Stimulated activated CD4-positive, alpha-beta T cell treated with anti-CD3 and anti-CD28 coated beads, Interleukin-4, amount 100 ng/mL, for 4 hours (primary cell): ENCODE measurements at regions not wholly inside any gene's neighbourhood (a gene's known extent, or its start where the extent isn't known, plus 50 kb on each side); places are given as distances from the start of the nearest gene placed in this dataset.

ENCODE experiments used
- DNase-seq, 2 experiments: peaks; one replicate each; pipeline ENCODE4 v3.0.0-alpha.2; 2020

DNA sequence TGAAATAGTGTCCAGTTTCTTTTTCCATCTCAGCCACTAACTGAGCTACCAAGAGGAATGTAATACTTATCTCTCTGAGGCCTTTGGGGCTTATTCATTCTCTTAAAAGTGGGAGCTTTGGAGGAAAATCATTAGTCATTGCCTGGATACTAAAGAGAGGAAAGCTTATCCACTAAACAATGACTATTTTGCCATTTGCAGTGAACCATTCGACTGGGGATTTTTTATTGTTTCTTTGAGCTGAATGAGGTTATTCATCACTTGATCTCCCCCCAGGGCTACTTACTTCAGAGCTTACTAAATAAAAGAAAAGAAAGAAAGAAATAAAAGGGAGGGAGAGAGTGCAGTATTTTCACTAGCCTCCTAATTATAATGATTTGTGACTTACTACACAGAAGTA, 1329.5 kb upstream of the TENM3 start:
- no peak for DNase-seq

GRCh38 chr4:180923486-180923885, 1319.7 kb upstream of the TENM3 start:
- no peak for DNase-seq

GRCh38 chr4:180925805-180926204, 1317.4 kb upstream of the TENM3 start:
- DNase-seq = no peak

- no peak for DNase-seq
Measured at GRCh38 chr4:180926277-180926676, 1316.9 kb upstream of the TENM3 start.

- DNase-seq = no peak
Measured at GRCh38 chr4:180932370-180933001, 1310.7 kb upstream of the TENM3 start.

GRCh38 chr4:180937083-180937482, 1306.1 kb upstream of the TENM3 start:
- no peak for DNase-seq

DNA sequence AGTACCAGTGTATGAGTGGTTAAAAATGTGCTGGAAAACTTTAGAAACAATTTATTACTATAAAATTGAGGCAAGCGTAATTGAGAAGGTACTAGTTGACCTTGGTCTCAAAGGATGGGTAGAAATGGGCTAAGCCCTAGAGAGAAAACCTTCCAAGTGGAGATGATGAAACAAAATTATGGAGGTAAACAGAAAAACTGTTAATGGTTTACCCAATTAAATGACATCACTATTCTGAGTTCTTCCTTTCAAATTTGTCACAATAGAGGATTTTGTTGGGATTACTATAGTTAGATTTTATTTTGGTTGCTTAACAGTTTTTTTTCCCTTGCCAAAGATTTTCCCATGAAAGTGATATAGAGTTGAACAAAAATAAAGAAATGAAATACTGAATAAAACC, 1302.5 kb upstream of the TENM3 start:
- DNase-seq = no peak

DNA sequence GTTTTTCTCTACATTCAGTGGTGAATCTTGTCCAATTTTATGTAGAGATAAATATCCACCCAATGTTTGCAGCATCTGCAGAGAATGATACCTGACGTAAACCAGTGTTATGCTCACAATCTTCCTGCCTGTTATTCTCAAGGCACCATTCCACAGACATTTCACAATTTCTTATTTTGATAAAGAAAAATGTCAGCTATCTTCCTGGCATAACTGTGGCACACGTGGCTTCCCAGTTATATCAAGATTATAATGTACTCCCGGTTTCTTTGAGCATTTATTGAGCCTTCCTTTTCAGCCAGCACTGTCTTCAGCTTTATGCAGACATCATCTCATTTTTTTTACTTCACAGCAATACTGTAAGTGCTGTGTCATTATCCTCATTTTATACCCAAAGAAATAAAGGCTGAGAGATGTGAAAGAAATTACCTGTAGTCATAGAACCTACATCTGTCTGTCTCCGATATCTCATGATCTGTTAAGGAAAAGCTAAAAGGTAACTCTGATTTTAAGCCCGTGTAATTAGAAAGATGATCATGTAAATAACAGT, 1300.8 kb upstream of the TENM3 start:
- no peak for DNase-seq

DNA sequence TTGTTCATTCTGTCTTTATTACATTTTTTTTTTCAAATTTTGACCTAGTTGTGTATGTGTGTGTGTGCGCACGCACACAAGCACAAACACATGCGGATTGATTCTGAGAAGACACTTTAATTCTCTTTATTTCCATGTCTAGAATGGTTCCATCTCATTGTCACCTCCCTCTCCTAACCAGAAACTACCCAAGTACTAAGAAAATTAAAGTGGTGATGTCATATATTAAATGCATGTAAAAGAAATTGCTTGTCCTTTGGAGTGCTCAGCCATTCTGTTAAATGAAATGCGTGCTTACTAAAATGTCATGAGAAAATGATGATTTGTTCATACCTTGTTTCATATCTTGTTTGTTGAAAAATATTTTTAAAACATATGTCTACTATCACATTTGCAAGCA, 1297.0 kb upstream of the TENM3 start:
- DNase-seq = no peak

- no peak for DNase-seq
Measured at GRCh38 chr4:180947425-180947824, 1295.8 kb upstream of the TENM3 start.

DNA sequence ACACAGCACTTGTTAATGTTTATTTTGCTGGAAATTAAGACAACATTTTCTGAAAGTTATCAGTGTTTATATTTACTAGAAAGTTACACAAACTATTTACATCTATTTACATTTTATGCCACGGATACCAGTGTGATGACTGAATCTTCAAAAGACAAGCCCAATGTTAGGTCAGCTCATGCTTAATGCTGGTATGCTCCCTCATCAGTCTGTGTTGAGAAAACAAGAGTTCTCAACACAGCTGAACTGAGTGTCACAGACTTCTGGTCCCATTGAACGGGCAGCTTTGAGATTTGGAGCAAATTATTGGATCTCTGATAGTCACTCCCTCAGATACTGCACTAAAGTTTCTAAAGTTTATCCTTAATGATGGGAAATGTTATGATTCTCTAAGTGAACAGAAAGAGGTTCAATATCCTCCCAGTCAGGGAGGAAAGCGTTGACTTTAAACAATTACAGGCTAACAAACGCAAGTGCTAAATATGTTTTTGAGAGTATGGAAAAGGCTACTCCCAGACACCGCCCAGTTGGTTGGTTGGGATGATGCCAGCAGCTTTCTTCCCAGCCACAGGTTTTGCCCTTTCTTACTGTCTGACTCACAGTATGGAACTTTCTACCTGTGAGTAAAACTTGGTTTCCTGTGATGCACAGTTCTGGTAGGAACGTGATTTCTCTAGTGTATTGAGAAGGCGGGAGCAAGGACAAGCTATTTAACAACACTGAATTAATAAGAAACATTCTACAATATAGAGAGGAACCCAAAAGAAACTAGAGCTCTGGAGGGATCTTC, 1293.6 kb upstream of the TENM3 start:
- DNase-seq = no peak

DNA sequence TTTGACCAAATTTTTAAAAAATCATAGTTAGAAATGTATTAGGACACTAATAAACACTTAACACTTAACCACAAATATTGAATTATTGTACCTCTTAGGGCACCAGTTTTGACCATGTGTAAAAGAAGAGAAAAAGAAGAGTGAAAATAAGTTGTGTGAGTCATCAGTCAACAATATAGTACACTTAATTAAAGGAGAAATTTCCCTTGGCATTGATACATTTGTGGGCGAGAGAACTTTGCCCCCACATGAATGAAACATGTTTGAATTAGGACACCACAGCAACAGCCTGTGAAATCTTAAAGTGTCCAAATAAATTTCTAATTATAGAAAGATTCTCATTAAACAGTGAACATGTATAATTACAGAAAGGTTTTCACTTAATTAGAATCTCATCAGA, 1292.8 kb upstream of the TENM3 start:
- DNase-seq = no peak

- no peak for DNase-seq
Measured at GRCh38 chr4:180951312-180951711, 1291.9 kb upstream of the TENM3 start.

DNA sequence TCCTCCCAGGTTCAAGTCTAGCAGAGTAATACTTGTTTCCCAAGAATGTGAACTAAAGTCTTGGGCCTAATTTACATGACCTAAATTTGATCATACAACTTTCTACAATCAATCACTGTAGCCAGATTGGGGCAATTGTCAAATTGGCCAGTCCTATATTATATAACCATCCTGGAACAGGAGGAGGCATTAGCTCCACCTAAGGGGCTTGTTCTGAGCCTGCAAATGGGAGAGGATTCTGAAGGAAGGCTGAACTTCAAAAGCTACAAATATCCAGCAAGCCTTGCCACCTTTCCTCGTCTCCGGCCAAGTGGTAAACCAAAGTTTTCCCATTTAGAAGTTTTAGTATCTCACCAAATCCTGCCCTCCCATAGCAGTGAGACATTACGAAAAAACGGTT, 1289.6 kb upstream of the TENM3 start:
- DNase-seq = no peak

DNA sequence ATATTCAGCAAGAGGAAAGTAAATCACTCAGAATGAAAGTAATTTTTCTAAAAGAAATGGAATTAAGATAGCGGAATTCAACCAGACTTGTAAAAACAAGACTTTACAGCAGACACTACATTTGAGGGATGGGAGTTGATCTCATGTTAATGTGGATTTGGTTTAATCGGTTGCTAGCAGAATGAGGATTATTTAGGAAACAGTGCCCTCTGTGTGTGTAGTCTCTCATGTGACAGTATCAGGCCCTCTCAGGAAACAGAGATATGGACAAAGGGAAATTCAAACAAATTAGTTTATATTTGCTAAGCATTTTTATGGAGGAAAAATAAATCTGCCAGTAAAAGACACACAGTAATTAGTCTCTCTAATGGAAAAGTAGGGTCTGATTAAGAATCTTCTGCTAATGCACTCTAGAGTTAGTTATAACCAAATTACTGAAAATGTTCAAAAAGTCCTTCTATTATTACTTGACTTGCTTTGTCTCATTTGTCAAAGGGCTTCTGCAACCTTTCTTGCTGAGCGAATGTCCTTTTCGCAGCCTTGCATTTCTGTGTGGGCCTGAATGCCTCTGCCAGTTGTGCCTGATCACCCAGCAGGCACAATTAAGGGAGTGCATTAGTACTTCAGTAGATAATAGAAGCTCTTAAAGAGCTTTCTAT, 1282.3 kb upstream of the TENM3 start:
- no peak for DNase-seq

GRCh38 chr4:180962268-180962667, 1280.9 kb upstream of the TENM3 start:
- no peak for DNase-seq

- no peak for DNase-seq
Measured at GRCh38 chr4:180966312-180966711, 1276.9 kb upstream of the TENM3 start.

- no peak for DNase-seq
Measured at GRCh38 chr4:180967936-180968335, 1275.3 kb upstream of the TENM3 start.

GRCh38 chr4:180973894-180974293, 1269.3 kb upstream of the TENM3 start:
- no peak for DNase-seq

DNA sequence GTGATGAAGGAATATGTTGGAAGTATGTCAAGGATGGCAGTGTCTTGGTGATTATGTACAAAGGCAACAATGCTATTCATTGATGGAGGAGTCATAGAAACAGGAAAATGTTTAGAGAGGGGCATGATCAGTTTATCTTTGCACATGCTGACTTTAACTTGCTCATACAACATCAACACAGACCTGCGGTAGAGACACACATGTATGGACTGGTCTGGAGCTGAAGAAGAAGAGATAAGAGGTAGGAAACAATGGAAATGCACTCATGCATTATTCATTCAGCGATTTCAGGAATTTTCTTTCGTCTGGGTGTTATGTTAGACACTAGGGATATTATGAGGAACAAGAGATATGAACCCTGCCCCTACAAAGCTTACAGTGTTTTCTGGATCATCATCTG, 1252.3 kb upstream of the TENM3 start:
- no peak for DNase-seq

DNA sequence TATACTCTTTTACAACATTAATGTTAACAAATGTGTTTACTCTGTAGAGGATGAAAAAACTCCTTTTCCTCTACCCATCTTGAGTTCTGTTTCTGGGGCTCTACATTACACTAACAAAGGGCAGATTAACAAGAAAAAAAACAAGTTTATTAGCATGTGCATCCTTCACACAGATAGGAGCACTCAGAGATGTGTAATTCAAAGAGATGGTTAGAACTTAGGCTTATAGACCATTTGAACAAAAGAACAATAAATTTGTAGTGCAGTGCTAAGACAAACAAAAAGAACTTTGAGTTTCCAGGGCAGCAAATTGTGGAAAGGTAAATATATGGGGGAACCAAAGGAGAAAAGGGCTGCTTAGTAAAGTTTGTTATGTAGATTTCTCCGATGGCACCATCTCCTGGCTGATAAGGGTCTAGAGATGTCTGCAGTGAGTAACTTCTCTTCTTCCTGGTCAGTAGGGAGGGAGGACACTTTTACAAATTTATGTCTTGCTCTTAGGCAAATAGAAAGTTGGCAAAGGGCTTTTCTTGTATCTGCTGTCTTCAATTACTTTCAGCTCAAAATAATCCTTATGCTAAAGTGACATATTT, 1249.9 kb upstream of the TENM3 start:
- DNase-seq = no peak

DNA sequence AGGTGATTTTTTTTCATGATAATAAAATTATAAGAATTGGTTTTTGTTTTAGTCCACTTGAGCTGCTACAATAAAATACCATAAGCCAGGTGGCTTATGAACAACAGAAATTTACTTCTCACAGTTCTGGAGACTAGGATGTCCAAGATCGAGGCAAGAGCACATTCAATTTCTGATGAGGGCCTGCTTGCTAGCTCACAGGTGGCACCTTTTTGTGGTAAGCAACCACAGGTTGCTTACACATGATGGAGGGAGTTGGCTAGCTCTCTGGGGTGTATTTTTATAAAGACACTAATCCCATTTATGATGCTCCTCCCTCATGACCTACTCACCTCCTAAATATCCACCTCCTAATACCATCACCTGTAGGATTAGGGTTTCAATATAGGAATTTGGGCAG, 1248.5 kb upstream of the TENM3 start:
- DNase-seq = no peak

DNA sequence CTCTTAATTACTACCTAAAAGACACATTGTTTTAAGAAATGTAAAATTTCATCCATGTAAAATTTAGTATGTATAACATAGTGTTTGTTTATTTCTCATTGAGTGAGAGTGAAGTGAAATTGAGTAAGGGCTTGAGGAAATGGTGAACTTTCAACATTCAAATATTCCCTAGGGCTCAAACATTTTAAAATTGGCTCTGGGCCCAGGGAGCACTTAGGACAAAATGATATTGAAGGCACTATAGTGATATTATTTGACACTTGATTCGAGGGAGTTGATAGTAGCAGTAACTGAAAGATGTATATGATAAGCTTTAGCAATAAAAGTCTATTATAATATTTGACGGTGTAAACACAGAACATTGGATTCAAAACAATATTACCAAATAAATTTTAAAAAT, 1244.0 kb upstream of the TENM3 start:
- DNase-seq = no peak

- no peak for DNase-seq
Measured at GRCh38 chr4:181004056-181004455, 1239.1 kb upstream of the TENM3 start.
